Left forelimb (tissue), 1 donor: ENCODE measurements at regions not wholly inside any gene's neighbourhood (a gene's known extent, or its start where the extent isn't known, plus 50 kb on each side); places are given as distances from the start of the nearest gene placed in this dataset.
"Not testable (repeated sequence)": the region's sequence is repeated elsewhere in the genome, so short reads cannot be mapped to it uniquely, and the experiment has no call there.

Source experiments
- DNase-seq: peaks from one replicate; pipeline ENCODE4 v3.0.0-alpha.2; 2018; ENCODE audit warnings: low spot score

- no peak for DNase-seq
Observed at GRCh38 chr3:33919312-33920120, 121.1 kb downstream of the PDCD6IP start.

GRCh38 chr3:33920511-33920910 lies 122.1 kb downstream of the PDCD6IP start:
- no peak for DNase-seq

GRCh38 chr3:33921608-33922007 lies 123.2 kb downstream of the PDCD6IP start:
- DNase-seq, result no peak

- DNase-seq, result no peak
Observed at GRCh38 chr3:33926998-33927605, 128.7 kb downstream of the PDCD6IP start.

- no peak for DNase-seq
Observed at GRCh38 chr3:33929813-33930212, 131.4 kb downstream of the PDCD6IP start.

- DNase-seq, result no peak
Observed at GRCh38 chr3:33931512-33931911, 133.1 kb downstream of the PDCD6IP start.

- DNase-seq, result no peak
Observed at GRCh38 chr3:33932010-33932764, 133.8 kb downstream of the PDCD6IP start.

- DNase-seq, result no peak
Observed at GRCh38 chr3:33936171-33936920, 137.9 kb downstream of the PDCD6IP start.

- DNase-seq, result no peak
Observed at GRCh38 chr3:33936921-33937525, 138.6 kb downstream of the PDCD6IP start.

GRCh38 chr3:33937628-33938027 lies 139.2 kb downstream of the PDCD6IP start:
- no peak for DNase-seq

GRCh38 chr3:33940149-33940548 lies 141.7 kb downstream of the PDCD6IP start:
- DNase-seq, result no peak

- no peak for DNase-seq
Observed at GRCh38 chr3:33940736-33941135, 142.3 kb downstream of the PDCD6IP start.

GRCh38 chr3:33941804-33942203 lies 143.4 kb downstream of the PDCD6IP start:
- no peak for DNase-seq

- no peak for DNase-seq
Observed at GRCh38 chr3:33942483-33943150, 144.2 kb downstream of the PDCD6IP start.

GRCh38 chr3:33943277-33943676 lies 144.8 kb downstream of the PDCD6IP start:
- DNase-seq, result no peak

- DNase-seq, result not testable (repeated sequence)
Observed at GRCh38 chr3:33946612-33947011, 148.2 kb downstream of the PDCD6IP start.

- DNase-seq, result no peak
Observed at GRCh38 chr3:33947272-33948195, 149.1 kb downstream of the PDCD6IP start.

- no peak for DNase-seq
Observed at GRCh38 chr3:33949074-33949473, 150.6 kb downstream of the PDCD6IP start.

- DNase-seq, result no peak
Observed at GRCh38 chr3:33954956-33955355, 156.5 kb downstream of the PDCD6IP start.

- DNase-seq, result no peak
Observed at GRCh38 chr3:33956206-33956605, 157.8 kb downstream of the PDCD6IP start.
